GM12864 (cell line): ENCODE measurements at regions not wholly inside any gene's neighbourhood (a gene's known extent, or its start where the extent isn't known, plus 50 kb on each side); places are given as distances from the start of the nearest gene placed in this dataset.

Experiments
- DNase-seq: peaks from one replicate; pipeline ENCODE4 v3.0.0-alpha.2; 2011; ENCODE audit warnings: low read depth
- H3K4me3 ChIP-seq: 2 replicates; pipeline ENCODE4 v1.5.1; 2011; ENCODE audit warnings: mild to moderate bottlenecking, low read depth, low read length, control low read depth
- TF ChIP-seq, protein P1 (sequence below): IDR thresholded peaks from 2 replicates; pipeline ENCODE4 v1.5.1; 2011; ENCODE audit warnings: low read depth, mild to moderate bottlenecking, moderate library complexity, low read length, control low read depth, inconsistent platforms; ENCODE audit errors: missing control alignments

DNA sequence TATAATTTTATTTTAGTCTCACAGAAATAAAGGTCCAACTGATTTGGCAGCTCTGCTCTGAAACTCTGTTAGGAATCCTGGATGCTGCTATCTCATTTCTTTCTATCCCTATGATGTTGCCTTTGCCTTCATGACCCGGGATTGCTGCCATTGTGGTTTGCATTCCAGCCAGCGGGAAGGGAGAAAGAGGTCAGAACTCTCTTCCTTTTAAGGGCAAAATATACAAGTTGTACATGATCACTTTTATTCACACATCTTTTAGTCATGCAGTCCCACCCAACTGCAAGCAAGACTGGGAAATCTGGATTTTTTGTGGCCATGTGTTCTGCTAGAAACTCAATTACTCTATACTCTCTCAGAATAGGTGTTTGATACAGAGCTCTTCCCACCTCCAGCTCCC lies 263.1 kb upstream of the ZFP64 start:
- TF ChIP-seq, protein P1, sequence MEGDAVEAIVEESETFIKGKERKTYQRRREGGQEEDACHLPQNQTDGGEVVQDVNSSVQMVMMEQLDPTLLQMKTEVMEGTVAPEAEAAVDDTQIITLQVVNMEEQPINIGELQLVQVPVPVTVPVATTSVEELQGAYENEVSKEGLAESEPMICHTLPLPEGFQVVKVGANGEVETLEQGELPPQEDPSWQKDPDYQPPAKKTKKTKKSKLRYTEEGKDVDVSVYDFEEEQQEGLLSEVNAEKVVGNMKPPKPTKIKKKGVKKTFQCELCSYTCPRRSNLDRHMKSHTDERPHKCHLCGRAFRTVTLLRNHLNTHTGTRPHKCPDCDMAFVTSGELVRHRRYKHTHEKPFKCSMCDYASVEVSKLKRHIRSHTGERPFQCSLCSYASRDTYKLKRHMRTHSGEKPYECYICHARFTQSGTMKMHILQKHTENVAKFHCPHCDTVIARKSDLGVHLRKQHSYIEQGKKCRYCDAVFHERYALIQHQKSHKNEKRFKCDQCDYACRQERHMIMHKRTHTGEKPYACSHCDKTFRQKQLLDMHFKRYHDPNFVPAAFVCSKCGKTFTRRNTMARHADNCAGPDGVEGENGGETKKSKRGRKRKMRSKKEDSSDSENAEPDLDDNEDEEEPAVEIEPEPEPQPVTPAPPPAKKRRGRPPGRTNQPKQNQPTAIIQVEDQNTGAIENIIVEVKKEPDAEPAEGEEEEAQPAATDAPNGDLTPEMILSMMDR = no peak
- H3K4me3 ChIP-seq = no peak overlapping the region
- no peak for DNase-seq

DNA sequence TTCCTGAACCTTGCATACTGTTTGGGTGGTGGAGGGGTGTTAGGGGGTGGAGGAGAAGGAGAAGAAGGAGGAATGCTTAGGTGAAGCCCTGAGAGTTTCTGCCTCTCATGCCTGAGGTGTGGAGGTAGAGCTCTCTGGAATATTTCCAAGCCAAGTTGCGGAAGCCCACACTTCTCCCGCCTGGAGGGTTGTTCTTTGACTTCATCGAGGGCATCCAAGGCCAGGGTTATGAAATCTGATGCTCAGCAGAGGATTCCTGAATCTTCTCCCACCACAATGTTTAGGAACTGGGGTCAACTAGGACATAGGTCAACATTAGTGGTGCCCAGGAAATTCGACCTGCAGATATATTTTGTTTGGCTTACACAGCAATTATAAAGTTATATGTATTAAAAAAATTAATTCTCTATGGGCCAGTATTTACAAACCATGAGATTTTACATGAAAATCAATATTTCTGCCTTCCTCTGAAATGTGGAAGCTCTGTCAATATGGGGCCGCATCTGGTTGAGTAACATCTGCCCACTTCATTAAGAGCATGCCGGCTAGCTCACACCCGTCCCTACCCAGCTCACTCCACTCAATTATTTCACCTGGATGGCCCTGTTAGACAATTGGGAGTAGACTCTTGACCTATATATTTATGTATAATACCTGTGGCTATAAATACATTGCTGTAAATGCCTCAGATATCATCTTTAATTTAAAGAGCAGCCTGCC lies 257.1 kb upstream of the ZFP64 start:
- no peak overlapping the region for H3K4me3 ChIP-seq
- no peak for DNase-seq
- TF ChIP-seq, protein P1 = no peak

DNA sequence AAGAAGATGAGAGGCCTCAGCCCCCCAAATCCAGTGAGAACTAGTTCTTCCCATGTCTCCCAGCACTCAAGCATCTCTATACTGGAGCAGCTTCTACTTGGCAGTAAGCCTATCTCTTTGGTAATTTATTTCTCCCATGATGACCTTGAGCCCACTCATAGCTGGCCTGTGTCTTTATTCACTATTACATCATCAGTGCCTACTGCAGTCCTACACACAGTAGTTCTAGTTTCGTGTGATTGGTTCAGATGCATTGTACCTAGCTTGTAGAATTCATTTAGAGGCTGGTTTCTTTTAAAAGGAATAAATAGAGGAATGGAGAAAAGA lies 255.6 kb upstream of the ZFP64 start:
- no peak for DNase-seq
- TF ChIP-seq, protein P1 = no peak
- H3K4me3 ChIP-seq = no peak overlapping the region

DNA sequence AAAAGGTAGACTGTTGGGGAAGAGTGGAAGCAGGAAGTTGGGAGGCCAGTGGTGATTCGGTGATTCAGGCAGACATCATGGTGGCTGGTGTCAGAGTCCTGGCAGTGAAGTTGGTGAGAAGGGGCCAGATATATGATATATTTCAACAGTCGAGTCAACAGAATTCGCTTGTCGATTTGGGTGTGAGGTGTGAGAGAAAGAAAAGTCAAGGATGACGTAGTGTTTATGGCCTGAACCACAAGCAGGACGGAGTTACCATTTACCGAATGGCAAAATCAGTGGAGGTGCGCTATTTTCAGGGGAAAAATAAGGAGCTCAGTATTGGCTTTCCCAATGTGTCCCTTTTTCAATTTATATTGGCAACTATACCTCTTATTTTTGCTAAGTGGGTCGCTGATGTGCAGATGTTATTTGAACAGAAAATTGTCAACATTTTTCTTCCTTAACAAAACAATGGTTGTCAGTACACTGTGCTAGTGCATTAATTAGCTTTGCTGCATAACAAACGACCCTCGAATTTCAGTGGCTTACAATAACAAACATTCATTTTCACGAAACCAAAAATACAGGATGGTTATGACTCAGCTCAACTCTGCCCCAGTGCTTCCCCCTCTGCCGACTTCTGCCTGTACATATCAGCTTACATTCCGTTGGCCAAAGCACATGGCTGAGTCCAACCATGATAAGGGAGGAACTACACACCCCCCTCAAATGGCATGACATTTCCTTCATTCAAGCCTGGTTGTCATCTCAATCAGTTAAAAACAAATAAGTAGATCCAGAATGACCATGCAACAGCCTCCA lies 255.0 kb upstream of the ZFP64 start:
- H3K4me3 ChIP-seq = no peak overlapping the region
- TF ChIP-seq, protein P1 = no peak
- DNase-seq = no peak

DNA sequence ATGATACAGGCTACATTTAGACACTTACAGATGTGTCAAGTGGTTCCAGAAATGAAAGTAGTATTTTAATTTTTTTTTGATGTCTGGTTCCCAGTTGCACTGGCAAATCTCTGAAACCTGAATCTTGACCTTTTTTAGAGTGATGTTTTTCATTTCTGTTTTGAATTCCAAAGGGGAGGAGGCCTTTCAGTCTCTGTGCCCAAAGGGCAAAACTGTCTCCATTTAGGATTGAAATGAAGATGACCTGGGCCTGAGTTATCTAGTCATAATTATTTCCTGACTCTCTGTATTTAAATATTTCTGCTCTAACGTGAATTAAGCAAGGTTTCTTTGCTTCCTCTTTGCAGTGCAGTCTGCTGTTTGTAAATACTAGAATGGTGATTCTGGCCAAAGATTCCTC lies 252.9 kb upstream of the ZFP64 start:
- H3K4me3 ChIP-seq = no peak overlapping the region
- DNase-seq = no peak
- TF ChIP-seq, protein P1 = no peak

DNA sequence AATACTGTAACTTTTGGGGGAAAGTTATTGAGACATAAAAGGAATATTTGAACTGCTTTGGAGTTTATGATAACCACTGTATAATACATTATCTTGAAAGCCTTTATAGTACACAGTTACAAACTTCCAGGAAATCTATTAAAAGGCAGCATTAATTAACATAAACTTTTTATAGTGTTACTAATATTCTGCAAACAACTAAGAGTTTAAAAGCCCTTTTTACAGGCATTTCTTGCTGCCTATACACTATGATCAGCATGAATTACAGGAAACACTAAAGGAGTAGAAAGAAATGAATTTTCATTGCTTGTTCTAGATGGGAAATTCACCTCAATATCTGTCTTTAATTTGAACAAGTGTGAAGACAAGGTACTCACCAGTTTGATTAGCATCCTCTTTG lies 252.3 kb upstream of the ZFP64 start:
- DNase-seq = no peak
- no peak overlapping the region for H3K4me3 ChIP-seq
- TF ChIP-seq, protein P1 = no peak
